ENCODE measurements at regions not wholly inside any gene's neighbourhood (a gene's known extent, or its start where the extent isn't known, plus 50 kb on each side); places are given as distances from the start of the nearest gene placed in this dataset.

DNA sequence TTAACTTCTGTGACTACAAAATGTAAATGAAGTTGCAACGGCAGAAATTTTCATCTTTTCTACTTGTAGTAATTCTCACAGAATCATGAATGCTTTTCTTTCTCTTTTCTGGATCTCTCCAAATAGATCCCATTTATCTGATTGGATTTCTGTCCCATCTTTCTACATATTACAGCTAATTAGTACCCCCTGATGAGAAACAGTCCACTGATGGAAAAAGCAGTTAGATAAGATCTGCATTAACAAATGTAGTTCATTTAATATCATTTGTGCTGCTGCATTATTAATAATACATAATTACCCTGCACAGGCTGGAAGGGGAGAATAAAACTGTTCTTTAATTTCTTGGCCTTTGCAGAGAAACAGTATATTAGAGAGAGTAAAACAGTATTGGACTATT, 289.3 kb downstream of the TTLL7 start:
- TF ChIP-seq POLR2A (IDR thresholded peaks at IDR 0.05) (no peak), EP300 (IDR thresholded peaks at IDR 0.05) (no peak)
- TF ChIP-seq, protein P1, sequence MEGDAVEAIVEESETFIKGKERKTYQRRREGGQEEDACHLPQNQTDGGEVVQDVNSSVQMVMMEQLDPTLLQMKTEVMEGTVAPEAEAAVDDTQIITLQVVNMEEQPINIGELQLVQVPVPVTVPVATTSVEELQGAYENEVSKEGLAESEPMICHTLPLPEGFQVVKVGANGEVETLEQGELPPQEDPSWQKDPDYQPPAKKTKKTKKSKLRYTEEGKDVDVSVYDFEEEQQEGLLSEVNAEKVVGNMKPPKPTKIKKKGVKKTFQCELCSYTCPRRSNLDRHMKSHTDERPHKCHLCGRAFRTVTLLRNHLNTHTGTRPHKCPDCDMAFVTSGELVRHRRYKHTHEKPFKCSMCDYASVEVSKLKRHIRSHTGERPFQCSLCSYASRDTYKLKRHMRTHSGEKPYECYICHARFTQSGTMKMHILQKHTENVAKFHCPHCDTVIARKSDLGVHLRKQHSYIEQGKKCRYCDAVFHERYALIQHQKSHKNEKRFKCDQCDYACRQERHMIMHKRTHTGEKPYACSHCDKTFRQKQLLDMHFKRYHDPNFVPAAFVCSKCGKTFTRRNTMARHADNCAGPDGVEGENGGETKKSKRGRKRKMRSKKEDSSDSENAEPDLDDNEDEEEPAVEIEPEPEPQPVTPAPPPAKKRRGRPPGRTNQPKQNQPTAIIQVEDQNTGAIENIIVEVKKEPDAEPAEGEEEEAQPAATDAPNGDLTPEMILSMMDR (IDR thresholded peaks at IDR 0.05) = no peak
